ENCODE measurements at regions not wholly inside any gene's neighbourhood (a gene's known extent, or its start where the extent isn't known, plus 50 kb on each side); places are given as distances from the start of the nearest gene placed in this dataset.

- no peak for TF ChIP-seq POLR2A (IDR thresholded peaks at IDR 0.05; ENCODE audit: low read depth, low read length)
- TF ChIP-seq TAF1 (IDR thresholded peaks at IDR 0.05; ENCODE audit: borderline replicate concordance, low read depth, low read length) = no peak
- TF ChIP-seq POLR2AphosphoS5 (IDR thresholded peaks at IDR 0.05; ENCODE audit: low read depth, low read length) = no peak
- no peak for DNase-seq (ENCODE audit: insufficient read length)
- peak; percentile 83 for FAIRE-seq
These were observed 199.4 kb downstream of the ZEB2 start for GRCh38 chr2:144320491-144320890.

- TF ChIP-seq POLR2A (IDR thresholded peaks at IDR 0.05; ENCODE audit: low read depth, low read length) = no peak
- TF ChIP-seq TAF1 (IDR thresholded peaks at IDR 0.05; ENCODE audit: borderline replicate concordance, low read depth, low read length) = no peak
- TF ChIP-seq POLR2AphosphoS5 (IDR thresholded peaks at IDR 0.05; ENCODE audit: low read depth, low read length) = no peak
- no peak for DNase-seq (ENCODE audit: insufficient read length)
- no peak for FAIRE-seq
These were observed 202.7 kb downstream of the ZEB2 start for GRCh38 chr2:144317071-144317738.

- DNase-seq (ENCODE audit: insufficient read length) = no peak
- no peak for FAIRE-seq
- TF ChIP-seq TAF1 (IDR thresholded peaks at IDR 0.05; ENCODE audit: borderline replicate concordance, low read depth, low read length) (no peak), POLR2A (IDR thresholded peaks at IDR 0.05; ENCODE audit: low read depth, low read length) (no peak), POLR2AphosphoS5 (IDR thresholded peaks at IDR 0.05; ENCODE audit: low read depth, low read length) (no peak)
These were observed 208.9 kb downstream of the ZEB2 start for GRCh38 chr2:144310889-144311608.

- FAIRE-seq (peak; percentile 72), DNase-seq (ENCODE audit: insufficient read length) (no peak)
- TF ChIP-seq POLR2AphosphoS5 (IDR thresholded peaks at IDR 0.05; ENCODE audit: low read depth, low read length) (no peak), TAF1 (IDR thresholded peaks at IDR 0.05; ENCODE audit: borderline replicate concordance, low read depth, low read length) (no peak), POLR2A (IDR thresholded peaks at IDR 0.05; ENCODE audit: low read depth, low read length) (no peak)
These were observed 209.4 kb downstream of the ZEB2 start for GRCh38 chr2:144310484-144310883.

GRCh38 chr2:144307711-144308110 lies 212.2 kb downstream of the ZEB2 start:
- FAIRE-seq = no peak
- DNase-seq (ENCODE audit: insufficient read length) = no peak
- TF ChIP-seq POLR2AphosphoS5 (IDR thresholded peaks at IDR 0.05; ENCODE audit: low read depth, low read length) = no peak
- no peak for TF ChIP-seq TAF1 (IDR thresholded peaks at IDR 0.05; ENCODE audit: borderline replicate concordance, low read depth, low read length)
- TF ChIP-seq POLR2A (IDR thresholded peaks at IDR 0.05; ENCODE audit: low read depth, low read length) = no peak

GRCh38 chr2:144304202-144304601 lies 215.7 kb downstream of the ZEB2 start:
- DNase-seq (ENCODE audit: insufficient read length) = no peak
- FAIRE-seq = no peak
- no peak for TF ChIP-seq POLR2AphosphoS5 (IDR thresholded peaks at IDR 0.05; ENCODE audit: low read depth, low read length)
- TF ChIP-seq POLR2A (IDR thresholded peaks at IDR 0.05; ENCODE audit: low read depth, low read length) = no peak
- TF ChIP-seq TAF1 (IDR thresholded peaks at IDR 0.05; ENCODE audit: borderline replicate concordance, low read depth, low read length) = no peak

GRCh38 chr2:144300632-144301031 lies 219.3 kb downstream of the ZEB2 start:
- no peak for FAIRE-seq
- no peak for DNase-seq (ENCODE audit: insufficient read length)
- no peak for TF ChIP-seq POLR2A (IDR thresholded peaks at IDR 0.05; ENCODE audit: low read depth, low read length)
- no peak for TF ChIP-seq TAF1 (IDR thresholded peaks at IDR 0.05; ENCODE audit: borderline replicate concordance, low read depth, low read length)
- no peak for TF ChIP-seq POLR2AphosphoS5 (IDR thresholded peaks at IDR 0.05; ENCODE audit: low read depth, low read length)

- DNase-seq (ENCODE audit: insufficient read length) (no peak), FAIRE-seq (no peak)
- TF ChIP-seq POLR2AphosphoS5 (IDR thresholded peaks at IDR 0.05; ENCODE audit: low read depth, low read length) (no peak), POLR2A (IDR thresholded peaks at IDR 0.05; ENCODE audit: low read depth, low read length) (no peak), TAF1 (IDR thresholded peaks at IDR 0.05; ENCODE audit: borderline replicate concordance, low read depth, low read length) (no peak)
These were observed 229.6 kb downstream of the ZEB2 start for GRCh38 chr2:144290276-144290675.

- FAIRE-seq = no peak
- TF ChIP-seq POLR2A (IDR thresholded peaks at IDR 0.05; ENCODE audit: low read depth, low read length) (no peak), TAF1 (IDR thresholded peaks at IDR 0.05; ENCODE audit: borderline replicate concordance, low read depth, low read length) (no peak), POLR2AphosphoS5 (IDR thresholded peaks at IDR 0.05; ENCODE audit: low read depth, low read length) (no peak)
- no peak for DNase-seq (ENCODE audit: insufficient read length)
These were observed 231.5 kb downstream of the ZEB2 start for GRCh38 chr2:144288438-144288837.

GRCh38 chr2:144285324-144285723 lies 234.6 kb downstream of the ZEB2 start:
- TF ChIP-seq TAF1 (IDR thresholded peaks at IDR 0.05; ENCODE audit: borderline replicate concordance, low read depth, low read length) = no peak
- TF ChIP-seq POLR2AphosphoS5 (IDR thresholded peaks at IDR 0.05; ENCODE audit: low read depth, low read length) = no peak
- TF ChIP-seq POLR2A (IDR thresholded peaks at IDR 0.05; ENCODE audit: low read depth, low read length) = no peak
- DNase-seq (ENCODE audit: insufficient read length) = no peak
- FAIRE-seq = no peak

GRCh38 chr2:144281476-144281875 lies 238.4 kb downstream of the ZEB2 start:
- no peak for DNase-seq (ENCODE audit: insufficient read length)
- FAIRE-seq = no peak
- TF ChIP-seq POLR2AphosphoS5 (IDR thresholded peaks at IDR 0.05; ENCODE audit: low read depth, low read length) = no peak
- TF ChIP-seq POLR2A (IDR thresholded peaks at IDR 0.05; ENCODE audit: low read depth, low read length) = no peak
- no peak for TF ChIP-seq TAF1 (IDR thresholded peaks at IDR 0.05; ENCODE audit: borderline replicate concordance, low read depth, low read length)

GRCh38 chr2:144280009-144280408 lies 239.9 kb downstream of the ZEB2 start:
- no peak for FAIRE-seq
- DNase-seq (ENCODE audit: insufficient read length) = no peak
- TF ChIP-seq TAF1 (IDR thresholded peaks at IDR 0.05; ENCODE audit: borderline replicate concordance, low read depth, low read length) (no peak), POLR2A (IDR thresholded peaks at IDR 0.05; ENCODE audit: low read depth, low read length) (no peak), POLR2AphosphoS5 (IDR thresholded peaks at IDR 0.05; ENCODE audit: low read depth, low read length) (no peak)
